ENCODE measurements at regions not wholly inside any gene's neighbourhood (a gene's known extent, or its start where the extent isn't known, plus 50 kb on each side); places are given as distances from the start of the nearest gene placed in this dataset.

GRCh38 chr13:109647699-109648098, 138.7 kb downstream of the IRS2 start:
- no peaks in the 10 kb centered on the region for H3K9me3 Mint-ChIP-seq
- CTCF ChIA-PET = no interaction called here
- H3K4me1 ChIP-seq (ENCODE audit: insufficient read depth, low read length) = no peaks in the 10 kb centered on the region

GRCh38 chr13:109647053-109647452, 139.3 kb downstream of the IRS2 start:
- no peak overlapping the region for H3K27ac Mint-ChIP-seq
- intact Hi-C loops (cut with DNase I, micrococcal nuclease) = no loop called here
- no peaks in the 10 kb centered on the region for H3K4me1 ChIP-seq (ENCODE audit: insufficient read depth, low read length)
- no peak overlapping the region for H3K4me3 Mint-ChIP-seq
- ChIA-PET CTCF (no interaction called here), POLR2A (no interaction called here)
- H3K9me3 ChIP-seq (ENCODE audit: control insufficient read depth in 1 of 2, insufficient read depth in 1 of 2, low read length in 2 of 2) = no peaks in the 10 kb centered on the region
- DNase-seq (no peak), ATAC-seq (ENCODE audit: poor library complexity) (no peak)
- no peak overlapping the region for H3K27ac ChIP-seq (ENCODE audit: low read depth in 1 of 2, low read length in 2 of 2)
- H3K4me1 Mint-ChIP-seq (ENCODE audit: low read depth) = no peaks in the 10 kb centered on the region
- no peak overlapping the region for H3K4me3 ChIP-seq (ENCODE audit: low read length)
- no peak for TF ChIP-seq CTCF (IDR thresholded peaks at IDR 0.05)
- no peaks in the 10 kb centered on the region for H3K27me3 ChIP-seq (ENCODE audit: control insufficient read depth in 1 of 2, insufficient read depth in 2 of 2, low read length in 2 of 2)
- no peaks in the 10 kb centered on the region for H3K36me3 ChIP-seq (ENCODE audit: insufficient read depth, low read length)
- H3K36me3 Mint-ChIP-seq (ENCODE audit: low read depth) = no peaks in the 10 kb centered on the region
- H3K27me3 Mint-ChIP-seq = peaks cover 3% of the 10 kb centered on the region
- no peaks in the 10 kb centered on the region for H3K9me3 Mint-ChIP-seq

More at GRCh38 chr13:109647699-109648098, 138.7 kb downstream of the IRS2 start:
- Histone ChIP-seq H3K27me3 (ENCODE audit: control insufficient read depth in 1 of 2, insufficient read depth in 2 of 2, low read length in 2 of 2) (no peaks in the 10 kb centered on the region), H3K4me3 (ENCODE audit: low read length) (no peak overlapping the region), H3K9me3 (ENCODE audit: control insufficient read depth in 1 of 2, insufficient read depth in 1 of 2, low read length in 2 of 2) (no peaks in the 10 kb centered on the region), H3K27ac (ENCODE audit: low read depth in 1 of 2, low read length in 2 of 2) (no peak overlapping the region), H3K36me3 (ENCODE audit: insufficient read depth, low read length) (no peaks in the 10 kb centered on the region)
- no peaks in the 10 kb centered on the region for H3K36me3 Mint-ChIP-seq (ENCODE audit: low read depth)
- POLR2A ChIA-PET = no interaction called here
- H3K4me3 Mint-ChIP-seq = no peak overlapping the region
- no peak overlapping the region for H3K27ac Mint-ChIP-seq
- TF ChIP-seq CTCF (IDR thresholded peaks at IDR 0.05) = no peak
- peaks cover 3% of the 10 kb centered on the region for H3K27me3 Mint-ChIP-seq
- ATAC-seq (ENCODE audit: poor library complexity) (no peak), DNase-seq (no peak)
- intact Hi-C loops (cut with DNase I, micrococcal nuclease) = no loop called here
- H3K4me1 Mint-ChIP-seq (ENCODE audit: low read depth) = no peaks in the 10 kb centered on the region

- H3K36me3 ChIP-seq (ENCODE audit: insufficient read depth, low read length) = no peaks in the 10 kb centered on the region
- no peak overlapping the region for H3K27ac ChIP-seq (ENCODE audit: low read depth in 1 of 2, low read length in 2 of 2)
- no peak overlapping the region for H3K4me3 Mint-ChIP-seq
- no peaks in the 10 kb centered on the region for H3K4me1 Mint-ChIP-seq (ENCODE audit: low read depth)
- no peaks in the 10 kb centered on the region for H3K4me1 ChIP-seq (ENCODE audit: insufficient read depth, low read length)
- H3K36me3 Mint-ChIP-seq (ENCODE audit: low read depth) = no peaks in the 10 kb centered on the region
- H3K27me3 ChIP-seq (ENCODE audit: control insufficient read depth in 1 of 2, insufficient read depth in 2 of 2, low read length in 2 of 2) = no peaks in the 10 kb centered on the region
- peaks cover 3% of the 10 kb centered on the region for H3K27me3 Mint-ChIP-seq
- ChIA-PET CTCF (interaction anchor here (0.7 kb wide), 1 partner anchor 27 kb away, joined by 3 read pairs; no protein-coding TSS in a partner anchor), POLR2A (no interaction called here)
- DNase-seq (no peak), ATAC-seq (ENCODE audit: poor library complexity) (no peak)
- no peak overlapping the region for H3K4me3 ChIP-seq (ENCODE audit: low read length)
- intact Hi-C loops (cut with DNase I, micrococcal nuclease) = no loop called here
- H3K9me3 Mint-ChIP-seq = peaks cover 4% of the 10 kb centered on the region
- TF ChIP-seq CTCF (IDR thresholded peaks at IDR 0.05) = no peak
- peaks cover 0 to under 1% of the 10 kb centered on the region in 2 experiments for H3K9me3 ChIP-seq (ENCODE audit: control insufficient read depth in 1 of 2, insufficient read depth in 1 of 2, low read length in 2 of 2)
- H3K27ac Mint-ChIP-seq = no peak overlapping the region
Observed at GRCh38 chr13:109646423-109646822, 140.0 kb downstream of the IRS2 start.

All from CD4-positive, alpha-beta T cell (primary cell).